ENCODE measurements at regions not wholly inside any gene's neighbourhood (a gene's known extent, or its start where the extent isn't known, plus 50 kb on each side); places are given as distances from the start of the nearest gene placed in this dataset.

- no peak overlapping the region for H3K4me3 ChIP-seq
- Mint-ChIP-seq H3K27ac (no peak overlapping the region), H3K27me3 (ENCODE audit: insufficient read depth, low read depth) (no peaks in the 10 kb centered on the region), H3K4me3 (no peak overlapping the region), H3K36me3 (no peaks in the 10 kb centered on the region), H3K9me3 (no peaks in the 10 kb centered on the region), H3K4me1 (no peaks in the 10 kb centered on the region)
- H3K9me3 ChIP-seq (ENCODE audit: low read depth), result no peaks in the 10 kb centered on the region
- TF ChIP-seq CTCF (IDR thresholded peaks at IDR 0.05), result no peak
- TF ChIP-seq EZH2phosphoT487 (IDR thresholded peaks at IDR 0.05), result no peak
- no peak for TF ChIP-seq EZH2 (IDR thresholded peaks at IDR 0.05)
- no peak overlapping the region for H3K27ac ChIP-seq
- H3K27me3 ChIP-seq, result no peaks in the 10 kb centered on the region
- H3K4me2 ChIP-seq, result no peak overlapping the region
- no peaks in the 10 kb centered on the region for H3K79me2 ChIP-seq (ENCODE audit: low read depth)
- H3F3A ChIP-seq (ENCODE audit: low read depth), result no peaks in the 10 kb centered on the region
- H3K36me3 ChIP-seq, result no peaks in the 10 kb centered on the region
- H4K20me1 ChIP-seq (ENCODE audit: low read depth), result no peaks in the 10 kb centered on the region
- no peak overlapping the region for H3K9ac ChIP-seq
- no peak for DNase-seq (ENCODE audit: low spot score)
- H3K4me1 ChIP-seq, result no peaks in the 10 kb centered on the region
- no peak overlapping the region for H2AFZ ChIP-seq (replicated peaks)
These were observed 556.8 kb upstream of the SLITRK1 start for GRCh38 chr13:84439108-84439507.

GRCh38 chr13:84433024-84433423, 550.8 kb upstream of the SLITRK1 start:
- no peak overlapping the region for H3K27ac ChIP-seq
- Mint-ChIP-seq H3K4me1 (no peaks in the 10 kb centered on the region), H3K27me3 (ENCODE audit: insufficient read depth, low read depth) (no peaks in the 10 kb centered on the region), H3K36me3 (no peaks in the 10 kb centered on the region), H3K27ac (no peak overlapping the region), H3K9me3 (no peaks in the 10 kb centered on the region), H3K4me3 (no peak overlapping the region)
- H3K4me2 ChIP-seq, result no peak overlapping the region
- no peak for DNase-seq (ENCODE audit: low spot score)
- H4K20me1 ChIP-seq (ENCODE audit: low read depth), result no peaks in the 10 kb centered on the region
- no peaks in the 10 kb centered on the region for H3K79me2 ChIP-seq (ENCODE audit: low read depth)
- H2AFZ ChIP-seq (replicated peaks), result no peak overlapping the region
- no peaks in the 10 kb centered on the region for H3K27me3 ChIP-seq
- H3K36me3 ChIP-seq, result no peaks in the 10 kb centered on the region
- H3F3A ChIP-seq (ENCODE audit: low read depth), result no peaks in the 10 kb centered on the region
- TF ChIP-seq EZH2 (IDR thresholded peaks at IDR 0.05) (no peak), EZH2phosphoT487 (IDR thresholded peaks at IDR 0.05) (no peak), CTCF (IDR thresholded peaks at IDR 0.05) (no peak)
- H3K9ac ChIP-seq, result no peak overlapping the region
- no peaks in the 10 kb centered on the region for H3K4me1 ChIP-seq
- no peaks in the 10 kb centered on the region for H3K9me3 ChIP-seq (ENCODE audit: low read depth)
- H3K4me3 ChIP-seq, result no peak overlapping the region

- Mint-ChIP-seq H3K36me3 (no peaks in the 10 kb centered on the region), H3K27me3 (ENCODE audit: insufficient read depth, low read depth) (no peaks in the 10 kb centered on the region), H3K4me1 (no peaks in the 10 kb centered on the region), H3K4me3 (no peak overlapping the region), H3K27ac (no peak overlapping the region), H3K9me3 (no peaks in the 10 kb centered on the region)
- H3K9me3 ChIP-seq (ENCODE audit: low read depth), result no peaks in the 10 kb centered on the region
- H3K79me2 ChIP-seq (ENCODE audit: low read depth), result no peaks in the 10 kb centered on the region
- TF ChIP-seq CTCF (IDR thresholded peaks at IDR 0.05) (no peak), EZH2phosphoT487 (IDR thresholded peaks at IDR 0.05) (no peak), EZH2 (IDR thresholded peaks at IDR 0.05) (no peak)
- no peaks in the 10 kb centered on the region for H3F3A ChIP-seq (ENCODE audit: low read depth)
- no peak for DNase-seq (ENCODE audit: low spot score)
- H3K4me3 ChIP-seq, result no peak overlapping the region
- no peak overlapping the region for H3K4me2 ChIP-seq
- no peaks in the 10 kb centered on the region for H3K4me1 ChIP-seq
- H3K27ac ChIP-seq, result no peak overlapping the region
- no peaks in the 10 kb centered on the region for H3K36me3 ChIP-seq
- H3K9ac ChIP-seq, result no peak overlapping the region
- H4K20me1 ChIP-seq (ENCODE audit: low read depth), result no peaks in the 10 kb centered on the region
- H2AFZ ChIP-seq (replicated peaks), result no peak overlapping the region
- H3K27me3 ChIP-seq, result no peaks in the 10 kb centered on the region
These were observed 549.4 kb upstream of the SLITRK1 start for GRCh38 chr13:84431646-84432045.

GRCh38 chr13:84430446-84430845, 548.2 kb upstream of the SLITRK1 start:
- Mint-ChIP-seq H3K27me3 (ENCODE audit: insufficient read depth, low read depth) (no peaks in the 10 kb centered on the region), H3K36me3 (no peaks in the 10 kb centered on the region), H3K4me3 (no peak overlapping the region), H3K4me1 (no peaks in the 10 kb centered on the region), H3K27ac (no peak overlapping the region), H3K9me3 (no peaks in the 10 kb centered on the region)
- Histone ChIP-seq H3K27ac (no peak overlapping the region), H3K36me3 (no peaks in the 10 kb centered on the region), H3K4me2 (no peak overlapping the region), H3F3A (ENCODE audit: low read depth) (no peaks in the 10 kb centered on the region), H3K9ac (no peak overlapping the region), H3K9me3 (ENCODE audit: low read depth) (no peaks in the 10 kb centered on the region), H4K20me1 (ENCODE audit: low read depth) (no peaks in the 10 kb centered on the region), H3K27me3 (no peaks in the 10 kb centered on the region), H2AFZ (replicated peaks) (no peak overlapping the region), H3K4me1 (no peaks in the 10 kb centered on the region), H3K4me3 (no peak overlapping the region), H3K79me2 (ENCODE audit: low read depth) (no peaks in the 10 kb centered on the region)
- DNase-seq (ENCODE audit: low spot score), result no peak
- TF ChIP-seq EZH2phosphoT487 (IDR thresholded peaks at IDR 0.05) (no peak), EZH2 (IDR thresholded peaks at IDR 0.05) (no peak), CTCF (IDR thresholded peaks at IDR 0.05) (no peak)
